Nephron progenitor cell (in vitro differentiated cells): ENCODE measurements at regions not wholly inside any gene's neighbourhood (a gene's known extent, or its start where the extent isn't known, plus 50 kb on each side); places are given as distances from the start of the nearest gene placed in this dataset.
A peak's percentile ranks its signal among the peaks of the same experiment; 100 is the strongest.

Source experiments
- DNase-seq: peaks from one replicate; pipeline ENCODE4 v3.0.0; 2021
- H3K27ac Mint-ChIP-seq: 2 replicates; pipeline ENCODE4 v1.8.0; 2021; ENCODE audit warnings: mild to moderate bottlenecking, moderate library complexity, mixed read lengths
- H3K27me3 Mint-ChIP-seq: 2 replicates; pipeline ENCODE4 v1.8.0; 2021; ENCODE audit warnings: mild to moderate bottlenecking, low read depth, mixed read lengths; ENCODE audit not compliant: poor library complexity
- H3K36me3 Mint-ChIP-seq: 2 replicates; pipeline ENCODE4 v1.8.0; 2021; ENCODE audit warnings: low read depth, mixed read lengths
- H3K4me1 Mint-ChIP-seq: 2 replicates; pipeline ENCODE4 v1.8.0; 2021; ENCODE audit warnings: mixed read lengths
- H3K4me3 Mint-ChIP-seq: 2 replicates; pipeline ENCODE4 v1.8.0; 2021; ENCODE audit warnings: mild to moderate bottlenecking, moderate library complexity, mixed read lengths
- H3K9me3 Mint-ChIP-seq: 2 replicates; pipeline ENCODE4 v1.8.0; 2021; ENCODE audit warnings: mild to moderate bottlenecking, moderate library complexity, mixed read lengths
- CTCF ChIP-seq: fragments of 200-600 bp; sonication (generic); IDR thresholded peaks from 2 replicates; pipeline ENCODE4 v1.5.0; 2021; ENCODE audit warnings: antibody characterized with exemption

- Mint-ChIP-seq H3K27ac (no peak overlapping the region), H3K4me1 (peaks cover 8% of the 10 kb centered on the region), H3K27me3 (peaks cover 10% of the 10 kb centered on the region), H3K9me3 (no peaks in the 10 kb centered on the region), H3K36me3 (no peaks in the 10 kb centered on the region), H3K4me3 (no peak overlapping the region)
- TF ChIP-seq CTCF = no peak
- DNase-seq = no peak
These were observed 228.1 kb upstream of the CEP162 start for GRCh38 chr6:84455511-84456029.

GRCh38 chr6:84453499-84453898 lies 226.1 kb upstream of the CEP162 start:
- Mint-ChIP-seq H3K9me3 (no peaks in the 10 kb centered on the region), H3K27ac (no peak overlapping the region), H3K36me3 (no peaks in the 10 kb centered on the region), H3K27me3 (peaks cover 10% of the 10 kb centered on the region), H3K4me3 (no peak overlapping the region), H3K4me1 (peaks cover 28% of the 10 kb centered on the region)
- DNase-seq = no peak
- no peak for TF ChIP-seq CTCF

GRCh38 chr6:84450018-84450417 lies 222.6 kb upstream of the CEP162 start:
- H3K27me3 Mint-ChIP-seq = peaks cover 7% of the 10 kb centered on the region
- no peaks in the 10 kb centered on the region for H3K36me3 Mint-ChIP-seq
- no peaks in the 10 kb centered on the region for H3K9me3 Mint-ChIP-seq
- TF ChIP-seq CTCF = no peak
- peaks cover 57% of the 10 kb centered on the region for H3K4me1 Mint-ChIP-seq
- H3K4me3 Mint-ChIP-seq = no peak overlapping the region
- DNase-seq = no peak
- H3K27ac Mint-ChIP-seq = no peak overlapping the region

GRCh38 chr6:84449220-84449619 lies 221.8 kb upstream of the CEP162 start:
- Mint-ChIP-seq H3K4me3 (peak overlapping the region; percentile 62), H3K9me3 (no peaks in the 10 kb centered on the region), H3K27ac (peak overlapping the region; percentile 62), H3K4me1 (peaks cover 63% of the 10 kb centered on the region), H3K27me3 (peaks cover 7% of the 10 kb centered on the region), H3K36me3 (no peaks in the 10 kb centered on the region)
- peak; percentile 54 for DNase-seq
- TF ChIP-seq CTCF = no peak

GRCh38 chr6:84448331-84448730 lies 220.9 kb upstream of the CEP162 start:
- no peak for TF ChIP-seq CTCF
- Mint-ChIP-seq H3K27ac (no peak overlapping the region), H3K9me3 (no peaks in the 10 kb centered on the region), H3K4me3 (no peak overlapping the region), H3K27me3 (peaks cover 4% of the 10 kb centered on the region), H3K36me3 (no peaks in the 10 kb centered on the region), H3K4me1 (peaks cover 63% of the 10 kb centered on the region)
- DNase-seq = no peak

- DNase-seq = peak; percentile 30
- H3K27ac Mint-ChIP-seq = no peak overlapping the region
- peaks cover 65% of the 10 kb centered on the region for H3K4me1 Mint-ChIP-seq
- no peaks in the 10 kb centered on the region for H3K9me3 Mint-ChIP-seq
- H3K27me3 Mint-ChIP-seq = peaks cover 3% of the 10 kb centered on the region
- no peak for TF ChIP-seq CTCF
- H3K4me3 Mint-ChIP-seq = no peak overlapping the region
- H3K36me3 Mint-ChIP-seq = no peaks in the 10 kb centered on the region
These were observed 220.2 kb upstream of the CEP162 start for GRCh38 chr6:84447651-84448050.
